Right lobe of liver (tissue), 4 donors: ENCODE measurements at regions not wholly inside any gene's neighbourhood (a gene's known extent, or its start where the extent isn't known, plus 50 kb on each side); places are given as distances from the start of the nearest gene placed in this dataset.

Experiments used
- POLR2A ChIP-seq: fragments of 450-650 bp; IDR thresholded peaks from one replicate; pipeline ENCODE4 v1.6.1; 2017; ENCODE audit warnings: antibody characterized with exemption, mild to moderate bottlenecking
- TF ChIP-seq, protein P1 (sequence below), 4 donors: fragments of 200-600 bp in 3 of 4; fragments of 450-650 bp in 1 of 4; IDR thresholded peaks; one replicate each; pipeline versions ENCODE4 v1.5.1 to v1.8.0; 2016 to 2022; ENCODE audit warnings: antibody characterized with exemption in 4 of 4, mild to moderate bottlenecking in 2 of 4
- donor health status: DM: no; HTN: no; CAD: no.
- donor health status: DM: no; HTN: no; CAD: no.
- donor health status: DM: no; HTN: yes; CAD: no.

DNA sequence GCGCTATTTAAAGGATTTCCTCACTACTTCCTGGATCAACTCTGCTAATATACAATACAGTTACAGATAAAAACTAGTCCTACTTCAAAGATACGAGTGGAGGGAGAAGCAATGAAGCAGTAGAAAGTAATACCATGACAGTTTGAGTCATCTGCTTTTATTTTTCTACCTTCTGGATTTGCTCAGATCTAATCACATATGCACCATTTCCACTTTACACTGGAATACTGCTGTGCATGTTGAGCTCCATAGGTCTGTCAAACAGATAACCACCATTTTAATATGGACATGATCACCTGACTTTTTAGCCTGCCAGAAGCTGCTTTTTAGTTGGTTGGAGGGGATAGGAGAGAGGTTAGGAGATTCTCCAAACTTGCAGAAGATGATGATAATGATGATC, 92.5 kb downstream of the MMUT start:
- no peak for TF ChIP-seq POLR2A
- TF ChIP-seq, protein P1, sequence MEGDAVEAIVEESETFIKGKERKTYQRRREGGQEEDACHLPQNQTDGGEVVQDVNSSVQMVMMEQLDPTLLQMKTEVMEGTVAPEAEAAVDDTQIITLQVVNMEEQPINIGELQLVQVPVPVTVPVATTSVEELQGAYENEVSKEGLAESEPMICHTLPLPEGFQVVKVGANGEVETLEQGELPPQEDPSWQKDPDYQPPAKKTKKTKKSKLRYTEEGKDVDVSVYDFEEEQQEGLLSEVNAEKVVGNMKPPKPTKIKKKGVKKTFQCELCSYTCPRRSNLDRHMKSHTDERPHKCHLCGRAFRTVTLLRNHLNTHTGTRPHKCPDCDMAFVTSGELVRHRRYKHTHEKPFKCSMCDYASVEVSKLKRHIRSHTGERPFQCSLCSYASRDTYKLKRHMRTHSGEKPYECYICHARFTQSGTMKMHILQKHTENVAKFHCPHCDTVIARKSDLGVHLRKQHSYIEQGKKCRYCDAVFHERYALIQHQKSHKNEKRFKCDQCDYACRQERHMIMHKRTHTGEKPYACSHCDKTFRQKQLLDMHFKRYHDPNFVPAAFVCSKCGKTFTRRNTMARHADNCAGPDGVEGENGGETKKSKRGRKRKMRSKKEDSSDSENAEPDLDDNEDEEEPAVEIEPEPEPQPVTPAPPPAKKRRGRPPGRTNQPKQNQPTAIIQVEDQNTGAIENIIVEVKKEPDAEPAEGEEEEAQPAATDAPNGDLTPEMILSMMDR (IDR thresholded peaks at IDR 0.05) = no peak
